Stomach (tissue), 8 donors: ENCODE measurements at regions not wholly inside any gene's neighbourhood (a gene's known extent, or its start where the extent isn't known, plus 50 kb on each side); places are given as distances from the start of the nearest gene placed in this dataset.

Experiments
- DNase-seq, 2 donors: peaks; one replicate each; pipeline versions ENCODE4 v3.0.0 to v3.0.0-alpha.2; 2013 to 2019
- H3K27ac ChIP-seq, 5 donors: fragments of 200-600 bp in 4 of 5; sonication (generic) in 4 of 5; one replicate each; pipeline ENCODE4 v1.5.1; 2013 to 2019; ENCODE audit warnings: mild to moderate bottlenecking in 1 of 5, moderate library complexity in 1 of 5
- H3K27me3 ChIP-seq, 3 donors: fragments of 200-600 bp; sonication (generic); one replicate each; pipeline ENCODE4 v1.5.1; 2017 to 2019; ENCODE audit warnings: mixed run types in 1 of 3
- H3K36me3 ChIP-seq, 4 donors: fragments of 200-600 bp; sonication (generic); 1 replicate in 3 of 4; 2 replicates in 1 of 4; pipeline ENCODE4 v1.5.1; 2016 to 2019
- H3K4me1 ChIP-seq, 4 donors: fragments of 200-600 bp; sonication (generic); one replicate each; pipeline ENCODE4 v1.5.1; 2016 to 2019
- H3K4me3 ChIP-seq, 4 donors: fragments of 200-600 bp; sonication (generic) in 3 of 4; one replicate each; pipeline ENCODE4 v1.5.1; 2016 to 2019; ENCODE audit warnings: mild to moderate bottlenecking in 1 of 4
- H3K9me3 ChIP-seq, 4 donors: fragments of 200-600 bp; sonication (generic); one replicate each; pipeline ENCODE4 v1.5.1; 2016 to 2019
- CTCF ChIP-seq, 7 experiments: fragments of 450-650 bp in 4 of 7; fragments of 200-600 bp in 3 of 7; sonication (generic) in 3 of 7; IDR thresholded peaks; one replicate each; pipeline ENCODE4 v1.5.1; 2016 to 2019; ENCODE audit warnings: antibody characterized with exemption in 7 of 7, control low read depth in 2 of 7, mild to moderate bottlenecking in 1 of 7
- EP300 ChIP-seq: sonication (generic); formaldehyde crosslinking; IDR thresholded peaks from one replicate; pipeline ENCODE4 v1.6.1; 2017; ENCODE audit warnings: antibody characterized with exemption
- POLR2A ChIP-seq, 4 donors: fragments of 450-650 bp; IDR thresholded peaks; one replicate each; pipeline ENCODE4 v1.6.1; 2016; ENCODE audit warnings: antibody characterized with exemption in 4 of 4, control low read depth in 2 of 4, mild to moderate bottlenecking in 1 of 4, moderate library complexity in 1 of 4
- POLR2AphosphoS5 ChIP-seq, 3 donors: sonication (generic); formaldehyde crosslinking; IDR thresholded peaks; one replicate each; pipeline ENCODE4 v1.6.1; 2016; ENCODE audit warnings: antibody characterized with exemption in 3 of 3
- WGBS, 5 donors: extraction: QIAGEN DNeasy Blood & Tissue Kit in 3 of 5; methylation state at CpG; one replicate each; pipeline versions ENCODE4 v1.1.5 to v1.1.7; 2013 to 2018; 5-methylcytosine and 5-hydroxymethylcytosine counted together
- intact Hi-C: fragments of 100-400 bp; cut with DNase I; formaldehyde crosslinking; loops from one replicate; pipeline ENCODE4 v1.15.1; 2023; ENCODE audit warnings: low total_unique reads
- donor health status: healthy with polysubstance abuse.
- donor health status: Bipolar disorder and iron deficiency.
- donor health status: healthy.

- Histone ChIP-seq H3K36me3 (no peaks in the 10 kb centered on the region), H3K4me1 (no peaks in the 10 kb centered on the region), H3K27me3 (no peaks in the 10 kb centered on the region), H3K4me3 (no peak overlapping the region), H3K9me3 (no peaks in the 10 kb centered on the region), H3K27ac (no peak overlapping the region)
- DNase-seq = no peak
- TF ChIP-seq POLR2A (IDR thresholded peaks at IDR 0.05) = no peak
- TF ChIP-seq CTCF (IDR thresholded peaks at IDR 0.05) = no peak
- TF ChIP-seq EP300 = no peak
- no peak for TF ChIP-seq POLR2AphosphoS5 (IDR thresholded peaks at IDR 0.05)
- intact Hi-C loops = no loop called here
- WGBS, 5 donors = 81 to 95% (median 87%) methylated on average over 1 of the region's 1 CpG
Observed at GRCh38 chr5:91906494-91906893, 523.4 kb upstream of the ARRDC3 start.

GRCh38 chr5:91906027-91906426, 522.9 kb upstream of the ARRDC3 start:
- TF ChIP-seq CTCF (IDR thresholded peaks at IDR 0.05) (no peak), EP300 (no peak), POLR2AphosphoS5 (IDR thresholded peaks at IDR 0.05) (no peak), POLR2A (IDR thresholded peaks at IDR 0.05) (no peak)
- no peaks in the 10 kb centered on the region for H3K4me1 ChIP-seq
- H3K27me3 ChIP-seq = no peaks in the 10 kb centered on the region
- no peak for DNase-seq
- no peak overlapping the region for H3K27ac ChIP-seq
- intact Hi-C loops = no loop called here
- H3K4me3 ChIP-seq = no peak overlapping the region
- H3K36me3 ChIP-seq = no peaks in the 10 kb centered on the region
- H3K9me3 ChIP-seq = no peaks in the 10 kb centered on the region

- intact Hi-C loops = no loop called here
Observed at GRCh38 chr5:91898898-91899297, 515.8 kb upstream of the ARRDC3 start.

GRCh38 chr5:91898019-91898418, 514.9 kb upstream of the ARRDC3 start:
- TF ChIP-seq EP300 = no peak
- TF ChIP-seq POLR2A (IDR thresholded peaks at IDR 0.05) = no peak
- no peak for TF ChIP-seq POLR2AphosphoS5 (IDR thresholded peaks at IDR 0.05)
- TF ChIP-seq CTCF (IDR thresholded peaks at IDR 0.05) = no peak
- Histone ChIP-seq H3K9me3 (peaks cover 0 to 4% (median 0%) of the 10 kb centered on the region in 4 donors), H3K4me1 (no peaks in the 10 kb centered on the region), H3K4me3 (no peak overlapping the region), H3K27ac (no peak overlapping the region), H3K36me3 (no peaks in the 10 kb centered on the region), H3K27me3 (no peaks in the 10 kb centered on the region)
- WGBS, 5 donors = 51 to 67% (median 65%) methylated on average over 6 of the region's 6 CpGs
- DNase-seq = no peak
- intact Hi-C loops = no loop called here

More at GRCh38 chr5:91898898-91899297, 515.8 kb upstream of the ARRDC3 start:
- 53 to 68% (median 63%) methylated on average over 2 of the region's 2 CpGs for WGBS, 5 donors
- H3K36me3 ChIP-seq = no peaks in the 10 kb centered on the region
- DNase-seq = no peak
- no peak overlapping the region for H3K4me3 ChIP-seq
- TF ChIP-seq CTCF (IDR thresholded peaks at IDR 0.05) (no peak), POLR2AphosphoS5 (IDR thresholded peaks at IDR 0.05) (no peak), POLR2A (IDR thresholded peaks at IDR 0.05) (no peak)
- H3K4me1 ChIP-seq = no peaks in the 10 kb centered on the region
- H3K27me3 ChIP-seq = no peaks in the 10 kb centered on the region
- no peak overlapping the region for H3K27ac ChIP-seq
- H3K9me3 ChIP-seq = peaks cover 0 to 4% (median 0%) of the 10 kb centered on the region in 4 donors
